HG03097 (cell line): ENCODE measurements at regions not wholly inside any gene's neighbourhood (a gene's known extent, or its start where the extent isn't known, plus 50 kb on each side); places are given as distances from the start of the nearest gene placed in this dataset.

ENCODE experiments used
- ATAC-seq: cut with Tn5 transposase; IDR thresholded peaks from one replicate; pipeline ENCODE4 v1.9.1; 2021; ENCODE audit not compliant: unreplicated experiment, low FRiP score

DNA sequence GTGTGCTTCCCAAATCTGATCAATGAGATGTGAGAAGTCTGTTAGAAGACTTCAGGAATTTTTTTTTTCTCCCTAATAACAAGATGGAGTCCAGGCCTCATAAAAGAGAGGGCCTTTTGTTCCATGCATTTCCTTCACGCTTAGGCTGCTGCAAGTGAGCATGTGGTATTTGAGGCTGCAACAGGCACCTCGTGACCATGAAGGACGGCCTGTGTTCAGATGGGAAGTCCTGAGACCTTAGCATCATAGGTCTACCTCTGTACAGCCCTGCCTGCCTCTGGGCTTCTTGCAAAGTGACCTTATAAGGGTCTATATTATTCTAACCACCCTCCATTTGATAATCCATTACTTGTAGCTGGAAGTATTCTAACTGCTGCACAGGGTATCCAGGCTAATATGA lies 86.6 kb downstream of the BOD1 start:
- ATAC-seq = no peak

DNA sequence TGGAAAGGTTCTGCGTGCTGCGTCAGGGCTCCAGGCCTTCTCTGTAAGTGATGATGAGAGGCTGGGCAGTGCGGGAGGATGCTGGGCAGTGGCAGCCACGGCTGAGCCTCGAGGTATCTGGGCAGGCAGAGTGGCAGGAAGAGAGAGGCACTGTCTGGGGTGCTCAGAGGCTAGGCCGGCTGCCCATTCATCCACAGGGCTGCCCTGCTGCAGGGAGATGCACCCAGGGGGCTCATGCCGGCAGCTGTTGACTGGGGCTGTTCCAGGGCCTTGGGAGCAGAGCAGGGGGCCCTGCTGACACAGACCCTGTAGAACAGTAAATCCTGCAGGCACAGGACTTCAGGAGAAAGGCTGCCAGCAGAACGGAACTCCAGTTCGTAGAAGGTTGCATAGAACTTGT lies 88.8 kb downstream of the BOD1 start:
- ATAC-seq = no peak

DNA sequence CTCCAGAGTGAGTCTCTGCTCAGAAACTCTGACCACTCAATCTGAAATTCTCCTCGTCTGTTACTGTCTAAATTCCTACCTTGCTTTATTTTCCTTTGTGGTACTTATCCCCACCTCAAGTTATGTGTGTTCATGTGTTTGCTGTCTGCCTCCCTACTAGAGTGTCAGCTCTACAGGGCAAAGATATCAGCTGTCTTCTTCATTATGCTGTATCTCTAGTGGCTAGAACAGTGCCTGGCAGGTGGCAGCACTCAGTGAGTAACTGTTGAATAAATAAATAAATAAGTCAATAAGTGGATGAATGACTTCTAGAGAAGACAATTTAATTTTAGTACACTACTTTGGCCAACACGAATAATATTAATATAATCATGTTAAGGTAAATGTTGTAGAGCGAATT lies 92.3 kb downstream of the BOD1 start:
- ATAC-seq = no peak

DNA sequence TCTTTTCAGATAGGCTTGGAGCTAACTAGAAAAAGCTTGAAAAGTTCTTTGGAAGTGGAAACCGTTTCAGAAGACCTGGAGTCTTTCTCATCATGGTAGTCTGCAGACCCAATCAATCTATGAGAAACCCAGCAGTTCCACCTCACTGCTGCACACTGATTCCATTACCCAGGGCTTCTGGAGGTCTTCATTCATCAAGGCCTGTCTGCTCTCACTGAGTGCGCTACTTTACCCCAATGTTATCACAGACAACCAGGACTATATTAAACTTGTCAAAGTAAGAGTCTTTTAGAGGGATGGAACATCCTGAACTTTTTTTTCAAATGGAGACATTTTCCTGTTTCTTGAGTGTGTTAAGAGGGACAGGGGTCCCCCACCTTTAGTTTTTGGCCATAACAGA lies 93.1 kb downstream of the BOD1 start:
- no peak for ATAC-seq

DNA sequence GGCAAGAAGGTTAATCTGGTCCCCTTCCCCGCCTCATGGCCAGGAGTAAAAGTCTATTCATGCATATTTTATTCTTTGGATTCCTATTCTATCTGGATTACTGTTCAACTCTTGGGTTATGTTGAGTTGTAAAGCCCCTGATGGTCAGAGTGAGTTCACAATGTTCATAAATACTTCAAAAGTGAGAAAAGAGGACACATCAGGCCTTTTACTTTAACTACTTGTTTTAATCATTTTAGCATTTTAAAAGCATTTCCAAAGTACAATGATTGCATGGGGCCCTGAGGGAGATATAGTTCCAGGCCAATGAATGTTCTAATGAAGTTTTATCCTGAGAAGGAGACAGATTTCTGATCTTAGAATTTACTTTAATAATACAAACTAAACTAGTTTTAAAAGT lies 93.9 kb downstream of the BOD1 start:
- no peak for ATAC-seq

DNA sequence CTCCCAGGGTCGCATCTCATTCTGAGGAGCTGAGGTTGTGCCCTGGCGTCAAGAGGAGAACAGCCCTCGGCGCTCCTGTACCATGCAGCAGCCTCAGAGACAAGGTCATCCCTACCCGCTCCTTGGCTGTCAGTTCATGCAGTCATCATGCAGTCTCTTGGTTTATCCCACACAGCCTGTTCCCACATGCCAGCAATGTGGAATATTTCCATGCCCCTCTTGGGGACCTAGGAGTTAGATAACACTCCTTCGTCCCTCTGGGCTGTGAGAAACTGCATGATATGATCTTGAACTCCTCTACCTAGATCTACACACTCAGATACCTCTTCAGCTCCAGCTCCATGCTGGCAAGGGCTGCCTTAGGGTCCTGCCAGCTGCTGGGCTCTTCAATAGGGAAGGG lies 97.6 kb downstream of the BOD1 start:
- ATAC-seq = no peak

DNA sequence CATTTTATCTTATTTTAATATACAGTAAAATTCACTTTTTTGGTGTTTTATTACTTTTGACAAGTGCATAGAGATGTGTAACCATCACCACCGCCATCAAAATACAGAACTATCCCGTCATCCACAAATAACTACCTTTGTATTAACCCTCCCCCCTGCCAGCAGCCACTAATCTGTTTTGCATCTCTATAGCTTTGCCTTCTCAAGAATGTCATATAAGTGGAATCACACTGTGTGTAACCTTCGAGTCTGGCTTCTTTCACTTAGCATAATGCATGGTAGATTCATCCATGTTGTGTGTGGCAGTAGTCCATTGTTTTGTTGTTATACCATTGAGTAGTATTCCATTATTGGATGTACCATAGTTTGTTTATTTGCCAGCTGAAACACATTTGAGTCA lies 98.8 kb downstream of the BOD1 start:
- no peak for ATAC-seq

DNA sequence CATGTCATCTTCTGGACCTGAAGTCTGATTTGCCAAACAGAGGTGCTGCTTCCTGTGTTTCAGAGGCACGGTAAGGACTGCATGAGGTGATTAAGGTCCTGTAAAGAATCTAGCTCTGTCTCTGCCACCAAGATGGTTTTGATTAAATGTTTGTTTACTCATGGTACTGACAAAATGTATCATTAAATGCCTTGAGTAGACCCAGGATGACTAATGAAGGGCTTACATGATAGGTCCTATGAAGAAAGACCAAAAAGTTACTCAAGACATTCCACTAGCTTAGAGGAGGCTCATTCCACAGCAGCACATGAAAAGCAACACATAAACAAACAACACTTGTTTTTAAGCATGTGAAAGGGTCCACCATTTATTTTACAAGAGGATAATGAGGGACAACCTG lies 100.9 kb downstream of the BOD1 start:
- no peak for ATAC-seq

DNA sequence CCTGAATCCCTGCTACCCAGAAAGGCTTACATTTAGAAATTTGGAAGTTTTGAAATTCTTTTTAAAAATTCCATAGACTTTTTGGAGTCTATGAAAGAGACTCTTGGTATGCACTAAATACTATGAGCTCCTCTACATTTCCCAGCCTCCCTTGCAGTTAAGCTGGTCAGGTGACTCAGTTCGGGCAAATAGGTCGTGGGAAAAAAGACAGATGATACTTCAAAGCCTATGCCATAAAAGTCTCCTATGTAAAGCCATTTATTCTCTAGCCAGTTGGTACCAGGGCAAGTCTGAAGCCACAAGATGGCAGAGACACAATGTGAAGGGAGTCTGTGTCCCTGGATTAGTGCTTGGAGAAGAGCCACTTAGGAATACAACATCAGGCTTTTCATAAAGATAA lies 101.8 kb downstream of the BOD1 start:
- no peak for ATAC-seq

DNA sequence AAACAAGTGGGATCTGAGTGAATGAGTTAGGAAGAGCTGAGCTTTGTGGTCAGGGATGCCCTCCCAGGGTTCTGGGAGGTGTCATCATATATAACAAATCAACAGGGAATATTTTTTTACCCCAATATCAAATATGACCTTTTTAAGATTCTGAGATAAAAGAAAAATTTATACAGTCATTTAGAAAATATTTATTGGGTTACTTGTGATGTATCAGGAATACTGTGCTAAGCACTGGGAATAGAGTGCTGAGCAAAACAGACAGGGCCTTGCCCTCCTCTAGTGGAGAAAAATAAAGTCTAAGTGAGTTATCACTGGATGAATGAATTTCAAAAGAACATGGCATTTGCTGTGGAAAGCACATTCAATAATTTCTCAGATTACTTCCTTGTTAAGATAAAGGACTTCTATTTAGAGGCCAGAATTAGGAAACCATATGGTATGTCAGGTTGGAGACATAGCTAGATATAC lies 102.9 kb downstream of the BOD1 start:
- no peak for ATAC-seq

DNA sequence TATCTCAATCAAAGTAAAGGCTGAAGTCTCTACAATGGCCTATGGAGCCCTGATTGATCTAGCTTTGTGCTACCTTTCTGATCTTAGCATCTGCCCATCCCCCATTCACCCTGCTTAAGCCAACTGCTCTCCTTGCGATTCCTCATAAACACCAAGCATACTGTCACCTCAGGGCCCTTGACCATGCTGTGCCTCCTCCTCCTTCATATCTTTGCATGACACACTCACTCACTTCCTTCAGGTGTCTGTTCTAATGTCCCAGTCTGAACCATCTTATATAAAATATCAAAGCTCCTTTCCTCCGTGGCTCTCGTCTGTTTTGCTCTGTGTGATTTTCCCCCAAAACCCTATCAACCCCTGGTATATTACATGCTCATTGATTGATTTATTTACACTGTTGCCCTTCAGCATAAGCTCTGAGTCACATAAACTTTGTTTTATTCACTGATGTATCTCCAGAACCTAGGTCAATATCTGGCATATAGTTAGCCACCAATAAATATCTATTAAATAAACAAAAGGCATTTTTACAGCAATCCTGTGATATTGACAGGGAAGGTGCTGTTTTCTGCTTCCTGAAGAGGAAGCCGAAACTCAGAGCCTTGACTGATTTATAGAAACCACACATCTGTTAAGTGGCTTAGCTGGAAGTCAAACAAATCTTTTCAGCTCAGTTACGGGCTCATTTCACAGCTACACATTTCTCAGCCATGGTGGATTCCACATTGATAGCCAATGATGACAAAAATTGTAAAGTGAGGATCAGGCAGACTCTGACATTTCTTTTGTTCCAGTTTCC lies 103.6 kb downstream of the BOD1 start:
- ATAC-seq = no peak

DNA sequence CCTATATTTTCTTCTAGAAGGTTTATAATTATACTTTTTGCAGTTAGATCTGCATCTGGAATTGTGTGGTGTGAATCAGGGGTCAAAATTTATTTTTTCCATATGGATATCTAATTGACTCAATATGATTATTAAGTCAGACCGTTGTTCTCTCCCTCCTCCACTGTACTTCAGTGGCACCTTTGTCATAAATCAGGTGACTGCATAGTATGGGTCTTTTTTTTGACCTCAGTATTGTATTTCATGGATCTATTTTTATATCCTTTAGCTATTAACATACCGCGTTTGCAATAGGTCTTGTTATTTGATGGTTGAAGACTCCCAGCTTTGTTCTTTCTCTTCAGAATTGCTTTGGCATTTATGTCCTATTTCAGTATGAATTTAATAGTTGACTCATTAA lies 107.4 kb downstream of the BOD1 start:
- ATAC-seq = no peak

DNA sequence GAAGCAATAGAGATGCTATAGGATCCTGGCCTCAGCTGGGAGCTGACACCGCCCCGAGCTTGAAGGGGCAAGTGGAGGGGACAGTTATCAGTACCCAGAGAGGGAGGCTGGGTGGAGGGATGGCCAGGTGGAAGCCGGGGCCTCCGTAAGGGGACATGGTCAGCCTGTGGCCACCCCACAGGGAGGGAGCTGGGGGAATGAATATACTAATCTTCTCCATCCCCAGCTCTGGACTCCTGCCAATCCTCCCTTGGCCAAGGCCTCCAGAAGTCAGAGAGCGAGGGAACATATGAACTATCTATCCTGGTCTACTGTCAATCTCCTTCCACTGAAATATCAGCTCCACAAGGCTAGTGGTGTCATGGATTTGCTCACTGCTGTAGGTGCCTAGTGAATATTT lies 109.3 kb downstream of the BOD1 start:
- no peak for ATAC-seq

DNA sequence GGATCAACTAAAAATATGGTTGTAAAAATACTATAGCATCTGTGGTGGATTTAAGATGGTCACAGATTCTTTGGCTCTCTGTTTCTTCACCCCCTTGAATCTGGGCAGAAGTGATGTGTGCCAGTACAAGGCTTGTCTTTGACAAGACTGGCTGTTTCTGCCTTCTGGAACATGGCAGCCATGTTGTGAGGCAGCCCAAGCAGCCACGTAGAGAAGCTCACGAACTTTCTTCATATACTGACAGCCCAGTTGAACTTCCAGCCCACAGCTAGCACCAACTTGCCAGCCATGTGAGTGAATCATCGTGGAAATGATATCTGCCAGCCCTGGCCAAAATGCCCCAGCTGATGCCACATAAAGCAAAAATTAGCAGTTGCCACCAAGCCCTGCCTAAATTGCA lies 110.8 kb downstream of the BOD1 start:
- ATAC-seq = no peak

DNA sequence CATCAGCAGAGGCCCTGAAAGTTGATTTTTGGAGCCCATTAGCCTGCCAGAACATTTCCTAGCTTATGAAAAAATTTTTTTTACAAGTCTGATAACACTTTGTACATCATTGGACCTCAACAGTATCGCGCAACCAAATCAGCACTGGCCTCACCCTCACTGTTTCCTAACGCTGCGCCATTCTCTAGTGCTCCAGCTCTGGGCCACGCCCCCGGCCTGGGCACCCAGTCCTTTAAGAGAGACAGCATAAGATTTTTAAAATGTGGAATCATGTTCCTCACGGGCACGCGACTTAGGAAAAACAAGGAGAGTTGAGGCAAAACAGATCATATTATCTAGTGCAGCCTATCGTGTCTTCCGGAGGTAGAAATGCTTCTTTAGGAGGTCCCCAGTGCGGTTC lies 114.5 kb downstream of the BOD1 start:
- no peak for ATAC-seq

DNA sequence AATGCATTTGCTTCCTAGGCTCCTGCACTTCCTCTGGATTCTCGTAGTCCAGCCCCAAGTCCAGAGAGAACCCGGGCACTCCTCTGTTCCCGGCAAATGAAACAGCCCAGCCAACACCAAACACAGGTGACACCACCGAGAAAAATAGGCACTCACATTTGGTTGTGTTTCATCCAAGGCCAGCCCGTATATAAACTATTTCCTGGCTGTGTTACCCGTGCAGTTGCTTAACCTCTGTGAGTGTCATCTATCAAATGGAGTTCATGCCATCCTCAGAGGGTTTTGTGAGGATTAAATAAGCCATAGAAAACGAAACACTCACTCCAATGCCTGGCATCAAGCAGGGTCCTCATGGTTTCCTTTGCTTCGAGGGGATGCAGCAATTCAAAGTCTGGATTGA lies 115.2 kb downstream of the BOD1 start:
- ATAC-seq = no peak

DNA sequence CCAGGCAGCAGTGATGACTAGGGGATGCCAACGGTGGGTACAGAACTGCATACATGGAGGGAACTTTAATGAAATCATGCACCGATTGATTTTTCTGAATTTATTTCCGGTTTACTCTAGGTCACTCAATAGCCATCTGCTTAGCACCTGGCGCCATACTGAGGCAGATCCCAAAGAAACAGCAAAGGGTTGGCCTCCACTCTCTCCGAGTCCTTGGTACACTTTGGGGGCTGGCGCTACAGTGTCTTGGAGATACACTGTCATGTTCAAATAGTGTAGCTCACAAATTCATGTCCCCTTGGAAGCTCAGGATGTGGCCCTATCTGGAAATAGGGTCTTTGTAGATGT lies 116.3 kb downstream of the BOD1 start:
- ATAC-seq = no peak

DNA sequence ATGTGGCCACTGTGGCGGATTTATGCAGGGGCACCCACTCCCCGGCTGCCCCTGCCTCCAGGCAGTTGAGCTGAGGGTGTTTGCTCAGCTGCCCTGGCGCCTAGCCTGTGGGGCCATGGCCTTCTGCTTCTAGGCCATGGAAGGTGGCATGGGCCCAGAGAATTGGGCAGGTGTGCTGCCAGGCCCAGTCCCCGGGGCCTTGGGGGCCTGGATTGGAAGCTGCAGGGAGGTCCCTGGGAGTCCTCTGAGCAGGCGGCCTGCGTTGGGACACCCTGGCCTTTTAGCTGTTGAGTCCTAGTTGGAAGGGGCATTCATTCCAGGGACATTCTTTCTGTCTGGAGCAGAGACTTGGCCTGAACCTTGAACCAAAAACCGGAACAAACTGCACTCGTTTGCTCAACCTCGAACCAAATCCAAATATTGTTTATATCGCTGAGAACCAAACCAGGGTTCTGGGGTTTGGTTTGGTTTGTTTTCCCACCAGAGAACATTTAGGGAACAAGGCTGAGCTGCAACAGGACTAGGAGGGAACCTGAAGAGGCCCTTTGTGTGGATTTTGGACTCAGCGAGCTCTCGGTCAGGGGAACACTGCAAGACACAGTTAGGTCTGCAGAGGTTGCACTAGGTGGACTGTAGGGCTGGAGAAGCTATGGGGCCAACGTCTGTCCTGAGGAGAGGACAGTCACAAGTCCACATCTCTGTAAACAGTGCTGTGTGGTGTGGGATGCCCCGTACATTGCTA lies 116.8 kb downstream of the BOD1 start:
- no peak for ATAC-seq

DNA sequence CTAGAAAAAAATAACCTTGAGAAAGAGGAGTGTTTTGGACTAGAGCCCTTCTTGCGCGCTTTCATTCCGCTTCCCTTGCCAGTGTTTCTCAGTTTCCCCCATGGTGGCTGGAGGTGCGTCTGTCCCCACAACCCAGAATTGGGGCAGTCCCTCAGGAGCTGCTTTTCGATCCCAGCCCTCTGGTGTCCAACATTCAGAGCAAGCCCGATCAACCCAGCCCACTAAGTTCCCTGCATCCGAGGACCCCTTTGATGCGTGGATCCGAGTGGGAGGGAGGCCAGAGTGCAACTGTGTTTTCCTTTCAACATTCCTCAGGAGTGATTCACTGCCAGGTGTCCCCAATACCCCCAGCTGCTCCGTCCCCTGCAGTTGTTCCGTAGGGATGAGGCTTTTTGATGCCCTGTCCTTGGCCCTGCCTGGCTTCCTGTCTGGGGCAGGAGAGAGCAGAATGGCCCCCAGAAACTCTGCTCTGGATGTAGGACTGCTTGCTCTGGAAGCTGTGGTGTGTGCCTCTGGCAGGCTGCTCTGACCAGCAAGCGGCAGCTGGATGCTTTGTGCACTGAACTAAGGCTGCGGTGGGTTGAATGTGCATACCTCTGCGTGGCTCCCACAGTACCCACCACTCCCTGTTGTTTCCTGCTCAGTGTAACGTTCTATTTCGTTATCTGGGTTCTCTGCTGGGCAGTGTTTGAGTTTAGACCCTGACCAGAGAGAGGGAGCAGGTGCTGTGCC lies 117.5 kb downstream of the BOD1 start:
- no peak for ATAC-seq

DNA sequence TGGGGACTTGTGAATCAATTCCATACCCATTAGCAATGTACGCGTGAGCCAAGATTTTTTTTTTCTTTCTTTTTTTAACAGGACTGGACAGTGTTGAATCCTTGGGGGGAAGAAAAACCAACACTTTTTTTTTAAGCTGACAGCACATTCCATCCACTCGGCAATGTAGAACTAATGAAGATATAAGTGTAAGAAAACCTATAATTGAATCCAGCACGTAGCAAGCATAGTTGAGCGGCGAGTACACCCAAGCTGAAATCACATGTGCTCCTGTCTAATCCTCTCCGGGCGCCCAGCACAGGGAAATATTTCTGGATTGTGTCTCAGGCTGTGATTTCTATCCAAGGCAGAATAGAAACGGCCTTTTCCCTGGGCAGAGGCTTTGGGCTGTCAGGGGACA lies 118.2 kb downstream of the BOD1 start:
- ATAC-seq = no peak

DNA sequence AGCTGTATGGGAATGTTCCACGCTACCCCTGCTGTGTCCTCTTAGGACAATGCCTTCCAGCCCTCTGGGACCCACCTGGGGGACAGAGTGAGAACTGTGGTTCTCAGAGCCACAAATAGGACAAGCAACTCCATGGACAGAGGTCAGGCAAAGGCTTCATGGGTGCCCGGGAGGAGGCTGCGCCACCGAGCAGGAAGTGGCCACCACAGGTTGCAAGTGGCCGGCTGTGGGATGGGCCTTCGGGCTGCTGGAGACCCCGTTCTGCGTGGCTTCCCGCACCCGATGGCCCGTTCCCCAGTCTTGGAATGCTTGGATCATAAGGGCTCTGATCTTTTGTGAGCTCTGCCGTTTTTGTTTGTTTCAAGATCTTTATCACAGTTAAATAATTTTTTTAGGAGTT lies 118.8 kb downstream of the BOD1 start:
- ATAC-seq = no peak

DNA sequence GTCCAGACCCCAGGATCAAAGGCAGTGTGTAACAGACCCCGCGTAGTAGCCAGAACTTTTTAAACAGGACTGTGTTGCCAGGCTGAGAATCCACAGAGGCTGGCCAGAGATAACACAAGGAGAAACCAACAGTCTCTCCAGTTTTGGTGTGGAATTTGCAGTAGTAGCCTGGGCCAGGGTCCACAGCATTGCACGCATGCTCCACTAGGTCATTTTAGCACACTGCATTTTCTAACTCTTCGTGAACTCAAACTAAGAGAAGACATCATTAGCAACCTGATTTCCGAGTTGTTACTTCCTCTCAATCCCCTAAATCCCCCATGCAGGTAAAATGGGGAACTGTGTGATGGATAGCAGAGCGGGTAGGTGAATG lies 119.6 kb downstream of the BOD1 start:
- no peak for ATAC-seq
